Esophagus muscularis mucosa (tissue), 3 donors: ENCODE measurements at regions not wholly inside any gene's neighbourhood (a gene's known extent, or its start where the extent isn't known, plus 50 kb on each side); places are given as distances from the start of the nearest gene placed in this dataset.

Experiments used
- CTCF ChIP-seq, 3 experiments: fragments of 200-600 bp in 2 of 3; fragments of 450-650 bp in 1 of 3; sonication (generic) in 2 of 3; IDR thresholded peaks; one replicate each; pipeline ENCODE4 v1.5.1; 2017 to 2019; ENCODE audit warnings: antibody characterized with exemption in 3 of 3, mild to moderate bottlenecking in 2 of 3, moderate library complexity in 1 of 3
- POLR2AphosphoS5 ChIP-seq, 2 donors: sonication (generic); formaldehyde crosslinking; IDR thresholded peaks; one replicate each; pipeline ENCODE4 v1.6.1; 2017; ENCODE audit warnings: antibody characterized with exemption in 2 of 2

DNA sequence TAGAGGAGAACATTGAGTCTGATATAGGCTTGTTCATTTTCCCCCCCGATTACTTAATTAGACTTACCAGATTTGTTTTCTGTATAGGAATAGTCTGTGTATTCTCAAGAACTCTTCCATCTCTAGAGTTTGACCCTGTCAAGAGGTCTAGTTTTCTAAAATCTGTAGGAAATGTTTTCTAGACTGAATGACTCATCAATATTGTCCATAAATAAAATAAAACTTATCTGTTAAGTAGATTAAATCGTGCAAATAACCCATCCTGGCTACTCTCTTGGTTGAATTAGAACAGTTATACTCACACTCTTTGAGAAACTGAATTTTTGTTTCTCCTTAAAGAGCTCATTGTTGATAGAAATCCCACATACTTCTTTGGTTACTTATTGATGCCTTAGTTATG lies 299.2 kb upstream of the CWC22 start:
- TF ChIP-seq CTCF (IDR thresholded peaks at IDR 0.05) = no peak
- no peak for TF ChIP-seq POLR2AphosphoS5 (IDR thresholded peaks at IDR 0.05)
